HT-29 (cell line): ENCODE measurements at regions not wholly inside any gene's neighbourhood (a gene's known extent, or its start where the extent isn't known, plus 50 kb on each side); places are given as distances from the start of the nearest gene placed in this dataset.
"Not testable (repeated sequence)": the region's sequence is repeated elsewhere in the genome, so short reads cannot be mapped to it uniquely, and the experiment has no call there.

ENCODE experiments used
- DNase-seq: peaks from one replicate; pipeline ENCODE4 v3.0.0-alpha.2; 2015; ENCODE audit warnings: low spot score

DNA sequence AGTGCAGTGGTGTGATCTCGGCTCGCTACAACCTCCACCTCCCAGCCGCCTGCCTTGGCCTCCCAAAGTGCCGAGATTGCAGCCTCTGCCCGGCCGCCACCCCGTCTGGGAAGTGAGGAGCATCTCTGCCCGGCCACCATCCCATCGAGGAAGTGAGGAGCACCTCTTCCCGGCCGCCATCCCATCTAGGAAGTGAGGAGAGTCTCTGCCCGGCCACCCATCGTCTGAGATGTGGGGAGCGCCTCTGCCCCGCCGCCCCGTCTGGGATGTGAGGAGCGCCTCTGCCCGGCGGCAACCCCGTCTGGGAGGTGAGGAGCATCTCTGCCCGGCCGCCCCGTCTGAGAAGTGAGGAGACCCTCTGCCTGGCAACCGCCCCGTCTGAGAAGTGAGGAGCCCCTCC is 88.5 kb upstream of the DCAF12L1 start:
- not testable (repeated sequence) for DNase-seq

- DNase-seq: no peak
These were observed 102.4 kb upstream of the DCAF12L1 start for GRCh38 chrX:126655061-126655460.

DNA sequence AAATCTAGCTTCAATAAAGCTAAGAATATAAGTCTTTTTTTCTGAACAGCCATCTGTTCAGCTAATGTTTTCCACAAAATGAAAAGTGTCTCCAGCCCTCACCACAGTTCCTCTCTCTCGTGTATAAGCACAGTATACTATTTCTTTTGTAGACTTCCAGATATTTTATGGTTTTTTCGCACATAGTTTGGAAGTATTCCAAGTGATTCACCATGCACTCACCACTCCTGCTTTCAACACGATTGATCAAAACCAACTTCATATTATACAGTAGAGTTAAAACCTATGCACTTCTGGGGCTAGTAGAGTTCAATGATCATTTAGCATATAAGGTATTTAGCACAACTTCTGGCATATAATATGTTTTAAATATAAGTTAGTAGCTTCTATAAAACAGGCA is 105.8 kb upstream of the DCAF12L1 start:
- no peak for DNase-seq

GRCh38 chrX:126670258-126670657 is 117.6 kb upstream of the DCAF12L1 start:
- DNase-seq: no peak

DNA sequence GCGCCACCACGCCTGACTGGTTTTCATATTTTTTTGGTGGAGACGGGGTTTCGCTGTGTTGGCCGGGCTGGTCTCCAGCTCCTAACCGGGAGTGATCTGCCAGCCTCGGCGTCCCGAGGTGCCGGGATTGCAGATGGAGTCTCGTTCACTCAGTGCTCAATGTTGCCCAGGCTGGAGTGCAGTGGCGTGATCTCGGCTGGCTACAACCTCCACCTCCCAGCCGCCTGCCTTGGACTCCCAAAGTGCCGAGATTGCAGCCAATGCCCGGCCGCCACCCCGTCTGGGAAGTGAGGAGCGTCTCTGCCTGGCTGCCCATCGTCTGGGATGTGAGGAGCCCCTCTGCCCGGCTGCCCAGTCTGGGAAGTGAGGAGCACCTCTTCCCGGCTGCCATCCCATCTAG is 120.8 kb upstream of the DCAF12L1 start:
- not testable (repeated sequence) for DNase-seq

DNA sequence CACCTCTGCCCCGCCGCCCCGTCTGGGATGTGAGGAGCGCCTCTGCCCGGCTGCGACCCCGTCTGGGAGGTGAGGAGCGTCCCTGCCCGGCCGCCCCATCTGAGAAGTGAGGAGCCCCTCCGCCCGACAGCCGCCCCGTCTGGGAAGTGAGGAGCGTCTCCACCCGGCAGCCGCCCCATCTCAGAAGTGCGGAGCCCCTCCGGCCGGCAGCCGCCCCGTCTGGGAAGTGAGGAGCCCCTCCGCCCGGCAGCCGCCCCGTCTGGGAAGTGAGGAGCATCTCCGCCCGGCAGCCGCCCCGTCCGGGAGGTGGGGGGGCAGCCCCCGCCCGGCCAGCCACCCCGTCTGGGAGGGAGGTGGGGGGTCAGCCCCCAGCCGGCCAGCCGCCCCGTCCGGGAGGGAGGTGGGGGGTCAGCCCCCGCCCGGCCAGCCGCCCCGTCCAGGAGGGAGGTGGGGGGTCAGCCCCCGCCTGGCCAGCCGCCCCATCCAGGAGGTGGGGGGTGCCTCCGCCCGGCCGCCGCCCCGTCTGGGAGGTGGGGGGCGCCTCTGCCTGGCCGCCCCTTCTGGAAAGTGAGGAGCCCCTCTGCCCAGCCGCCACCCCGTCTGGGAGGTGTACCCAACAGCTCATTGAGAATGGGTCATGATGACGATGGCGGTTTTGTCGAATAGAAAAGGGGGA is 121.3 kb upstream of the DCAF12L1 start:
- not testable (repeated sequence) for DNase-seq

- no peak for DNase-seq
These were observed 124.1 kb upstream of the PRR32 start for GRCh38 chrX:126695375-126695896.

DNA sequence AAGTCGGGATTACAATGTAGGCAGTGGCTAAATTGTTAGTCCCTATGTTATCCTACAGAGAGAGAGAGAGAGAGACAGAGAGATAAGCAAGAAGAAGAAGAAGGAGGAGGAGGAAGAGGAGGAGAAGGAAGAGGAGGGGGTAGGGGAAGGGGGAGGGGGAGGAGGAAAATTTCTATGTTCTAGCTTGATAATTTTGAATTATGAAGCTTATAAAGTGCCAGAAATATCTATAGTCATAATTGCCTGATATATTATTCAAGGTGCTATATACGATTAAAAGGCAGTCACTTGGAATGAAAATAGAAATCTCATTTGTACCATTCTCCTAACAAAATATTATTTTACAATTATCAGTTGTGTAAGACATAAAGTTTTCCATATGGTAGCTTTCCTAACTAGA is 122.4 kb upstream of the PRR32 start:
- no peak for DNase-seq

DNA sequence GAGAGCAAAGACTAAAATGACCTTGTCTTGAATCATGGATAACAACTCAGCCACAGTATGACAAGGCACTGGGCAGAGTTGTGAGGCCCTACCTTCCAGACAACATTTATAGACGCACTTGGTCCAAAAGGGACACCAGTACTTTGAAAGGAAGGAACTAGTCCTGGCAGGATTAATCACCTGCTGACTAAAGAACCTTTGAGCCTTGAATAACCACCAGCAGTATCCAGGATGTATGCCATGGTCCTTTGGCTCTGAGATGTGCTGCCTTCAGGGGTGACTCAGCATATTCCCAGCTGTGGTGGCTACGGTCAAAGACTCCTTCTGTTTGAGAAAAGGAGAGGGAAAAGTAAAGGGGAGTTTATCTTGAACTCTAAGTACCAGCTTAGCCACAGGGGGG is 118.1 kb upstream of the PRR32 start:
- peak; percentile 4 for DNase-seq

- no peak for DNase-seq
These were observed 101.1 kb upstream of the PRR32 start for GRCh38 chrX:126718440-126718839.

DNA sequence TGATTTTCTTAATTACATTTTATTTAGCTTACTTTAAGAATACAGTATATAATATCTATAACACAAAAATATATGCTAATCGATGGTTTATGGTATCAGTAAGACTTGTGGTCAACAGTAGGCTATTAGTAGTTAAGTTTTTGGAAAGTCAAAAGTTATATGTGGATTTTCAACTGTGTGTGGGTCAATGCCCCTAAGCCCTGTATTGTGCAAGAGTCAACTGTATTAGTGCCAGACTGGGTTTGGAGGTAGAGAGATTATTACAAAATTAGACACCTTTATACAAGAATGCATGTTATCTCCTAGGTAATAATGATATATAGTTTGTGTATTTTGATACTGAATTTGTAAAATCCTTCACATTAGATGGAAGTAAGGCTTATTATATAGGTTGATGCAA is 100.3 kb upstream of the PRR32 start:
- DNase-seq: no peak

DNA sequence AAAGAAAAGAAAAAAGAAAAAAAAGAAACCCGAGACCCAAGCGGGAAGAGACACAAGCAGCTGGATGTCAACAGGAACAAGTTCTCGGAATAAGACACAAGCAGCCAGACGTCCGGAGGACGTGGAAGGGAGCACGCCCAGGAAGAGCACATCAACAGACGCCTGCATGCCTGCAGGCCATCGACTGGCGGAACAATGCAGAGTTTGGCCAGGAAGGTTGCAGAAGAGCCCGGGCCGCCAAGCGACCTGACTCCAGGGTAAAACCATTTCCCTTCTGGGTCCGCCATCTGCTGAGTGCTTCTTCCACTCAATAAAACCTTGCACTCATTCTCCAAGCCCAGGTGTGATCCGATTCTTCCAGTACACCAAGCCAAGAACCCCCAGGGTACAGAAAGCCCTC is 95.6 kb upstream of the PRR32 start:
- no peak for DNase-seq

DNA sequence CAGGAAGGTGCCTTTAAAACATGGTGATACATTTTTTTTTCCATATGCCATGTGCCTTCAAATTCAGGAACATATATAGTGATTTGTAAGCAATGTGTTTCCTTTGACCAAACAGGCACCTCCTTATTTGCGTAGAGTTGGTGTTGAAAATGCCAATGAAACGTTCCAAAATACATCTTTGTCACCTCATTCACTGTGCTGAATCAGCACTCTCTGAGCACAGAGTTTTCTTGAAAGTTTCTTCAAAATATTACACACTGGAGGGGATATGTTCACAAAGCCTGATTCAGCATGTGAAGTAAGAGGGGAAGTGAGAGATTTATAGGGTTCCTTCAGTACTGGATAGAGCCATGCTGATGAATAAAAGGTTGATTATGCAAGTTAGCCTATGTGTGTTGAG is 85.7 kb upstream of the PRR32 start:
- no peak for DNase-seq
